K562 (cell line): ENCODE measurements at regions not wholly inside any gene's neighbourhood (a gene's known extent, or its start where the extent isn't known, plus 50 kb on each side); places are given as distances from the start of the nearest gene placed in this dataset.

ENCODE experiments used
- ATAC-seq: fragments of 200-7000 bp; cut with Tn5 transposase; 3 replicates; pipeline ENCODE4 v1.9.1; 2020; ENCODE audit warnings: moderate library complexity
- BruUV-seq: library from RNA; stranded (reverse); fragments of 400-500 nt; replicated peaks from 2 replicates; lab custom pipeline; 2021; lab: Mats Ljungman, UMichigan
- CTCF ChIA-PET: fragments of 300-600 bp; formaldehyde crosslinking; extraction: SDS; loops from one replicate; lab custom pipeline; 2021; ENCODE audit warnings: low intra/inter-chr PET ratio; lab: Yijun Ruan, JAX
- POLR2A ChIA-PET: fragments of 300-600, 350-650 bp; sonication (Branson Sonifier 250); formaldehyde crosslinking; extraction: SDS; loops from one replicate; lab custom pipeline; 2021; ENCODE audit warnings: antibody characterized with exemption, inconsistent platforms; lab: Yijun Ruan, JAX
- DNase-seq, 4 experiments: peaks; one replicate each; pipeline versions ENCODE4 v3.0.0 to v3.0.0-alpha.2; 2011 to 2018; ENCODE audit warnings: low spot score in 3 of 4, mixed read lengths in 3 of 4; ENCODE audit errors: extremely low read depth in 1 of 4
- FAIRE-seq: peaks from 2 replicates; lab custom pipeline; 2011; peaks lifted over from hg19 to GRCh38; lab: Jason Lieb, UNC
- H2AFZ ChIP-seq: 2 replicates; pipeline ENCODE4 v1.6.0; 2011; ENCODE audit warnings: low read depth, low read length, control low read depth, inconsistent platforms
- H3K27ac ChIP-seq: fragments of 200-600 bp; 3 replicates; pipeline ENCODE4 v1.8.0; 2011; ENCODE audit warnings: low read depth, mild to moderate bottlenecking, control low read depth, inconsistent platforms, low read length, moderate library complexity, mixed read lengths; ENCODE audit errors: extremely low read depth
- H3K27me3 ChIP-seq, 2 experiments: fragments of 300-600 bp in 1 of 2; 2 replicates in 1 of 2; 3 replicates in 1 of 2; pipeline versions ENCODE4 v1.6.0 to v1.8.0; 2011; ENCODE audit warnings: inconsistent platforms in 2 of 2, low read length in 2 of 2, mild to moderate bottlenecking in 1 of 2, mixed read lengths in 1 of 2, moderate library complexity in 1 of 2; ENCODE audit not compliant: control insufficient read depth in 2 of 2, insufficient read depth in 2 of 2
- H3K36me3 ChIP-seq: fragments of 300-600 bp; 3 replicates; pipeline ENCODE4 v1.8.0; 2011; ENCODE audit warnings: mild to moderate bottlenecking, low read length, inconsistent platforms; ENCODE audit not compliant: control insufficient read depth, insufficient read depth
- H3K4me1 ChIP-seq, 2 experiments: fragments of 200-600 bp in 1 of 2; replicated peaks in 1 of 2; 2 replicates in 1 of 2; 3 replicates in 1 of 2; pipeline versions ENCODE4 v1.5.1 to v1.8.0; 2011; ENCODE audit warnings: inconsistent platforms in 2 of 2, low read length in 2 of 2, mild to moderate bottlenecking in 1 of 2, mixed read lengths in 1 of 2, moderate library complexity in 1 of 2; ENCODE audit not compliant: control insufficient read depth in 2 of 2, insufficient read depth in 2 of 2
- H3K4me2 ChIP-seq: 2 replicates; pipeline ENCODE4 v1.6.1; 2011; ENCODE audit warnings: low read length, control low read depth, inconsistent platforms, mixed read lengths; ENCODE audit not compliant: insufficient read depth
- H3K4me3 ChIP-seq: fragments of 200-600 bp; sonication (generic), shearing (Covaris generic); 2 replicates; pipeline ENCODE4 v1.5.1; 2016; ENCODE audit warnings: control low read depth, inconsistent platforms
- H3K79me2 ChIP-seq: fragments of 200-600 bp; 3 replicates; pipeline ENCODE4 v1.8.0; 2011; ENCODE audit warnings: low read length, inconsistent platforms; ENCODE audit not compliant: control insufficient read depth, insufficient read depth
- H3K9ac ChIP-seq, 2 experiments: 2 replicates each; pipeline versions ENCODE4 v1.6.0 to v1.6.1; 2011; ENCODE audit warnings: low read depth in 2 of 2, low read length in 2 of 2, control low read depth in 1 of 2, inconsistent platforms in 1 of 2, mild to moderate bottlenecking in 1 of 2, mixed read lengths in 1 of 2; ENCODE audit not compliant: insufficient read depth in 1 of 2
- H3K9me1 ChIP-seq: one replicate; pipeline ENCODE4 v1.6.0; 2011; ENCODE audit warnings: inconsistent platforms, mild to moderate bottlenecking, low read length, moderate library complexity; ENCODE audit not compliant: control insufficient read depth, insufficient read depth
- H3K9me3 ChIP-seq: replicated peaks from 2 replicates; pipeline ENCODE4 v1.5.1; 2011; ENCODE audit warnings: low read depth, low read length, inconsistent platforms; ENCODE audit not compliant: control insufficient read depth, insufficient read depth
- H4K20me1 ChIP-seq: replicated peaks from 2 replicates; pipeline ENCODE4 v1.6.1; 2011; ENCODE audit warnings: low read length, inconsistent platforms, mixed read lengths; ENCODE audit not compliant: control insufficient read depth, insufficient read depth
- ARID2 ChIP-seq: fragments of 450-650 bp; IDR thresholded peaks from 2 replicates; pipeline ENCODE4 v1.6.1; 2017; ENCODE audit warnings: antibody characterized with exemption, mild to moderate bottlenecking
- BHLHE40 ChIP-seq: IDR thresholded peaks from 2 replicates; pipeline ENCODE4 v1.6.1; 2011; ENCODE audit warnings: low read length, improper control_type of control experiment
- BMI1 ChIP-seq: fragments of 150-350 bp; IDR thresholded peaks from 2 replicates; pipeline ENCODE4 v1.6.1; 2014; ENCODE audit warnings: low read length
- E4F1 ChIP-seq: fragments of 250-450 bp; sonication (Bioruptor Pico); IDR thresholded peaks from 2 replicates; pipeline ENCODE4 v1.5.0; 2021; ENCODE audit warnings: mild to moderate bottlenecking, borderline replicate concordance
- GATAD2A ChIP-seq: fragments of 450-650 bp; IDR thresholded peaks from 2 replicates; pipeline ENCODE4 v1.6.1; 2017
- MEF2A ChIP-seq: IDR thresholded peaks from 2 replicates; pipeline ENCODE4 v1.6.1; 2011; ENCODE audit warnings: low read depth, mild to moderate bottlenecking, low read length, moderate library complexity; ENCODE audit not compliant: control insufficient read depth
- MIER1 ChIP-seq: fragments of 450-650 bp; IDR thresholded peaks from 2 replicates; pipeline ENCODE4 v1.6.1; 2016; ENCODE audit warnings: antibody characterized with exemption, mild to moderate bottlenecking, low read depth
- MLX ChIP-seq, 2 experiments: fragments of 450-650 bp in 1 of 2; sonication (generic) in 1 of 2; formaldehyde crosslinking; conservative IDR thresholded peaks; 2 replicates each; pipeline versions ENCODE4 v1.4.0 to v1.8.1; 2020 to 2022; ENCODE audit warnings: mild to moderate bottlenecking in 1 of 2, missing genetic modification reagents in 1 of 2
- NEUROD1 ChIP-seq: fragments of 150-350 bp; IDR thresholded peaks from 2 replicates; pipeline ENCODE4 v1.6.1; 2014; ENCODE audit warnings: borderline replicate concordance, low read length, low read depth; ENCODE audit not compliant: partially characterized antibody
- ZNF311 ChIP-seq: fragments of 250-450 bp; sonication (Bioruptor Pico); IDR thresholded peaks from 2 replicates; pipeline ENCODE4 v1.4.0; 2020; ENCODE audit warnings: mild to moderate bottlenecking, moderate library complexity
- ZNF354B ChIP-seq: fragments of 250-450 bp; sonication (Bioruptor Pico); IDR thresholded peaks from 2 replicates; pipeline ENCODE4 v1.4.0; 2020
- WGBS: fragments of 100-300 bp; shearing (Covaris generic); methylation state at CpG from one replicate; pipeline ENCODE4 v1.1.6; 2016; ENCODE audit warnings: low coverage, mixed read lengths; ENCODE audit not compliant: insufficient coverage; ENCODE audit errors: missing lambda C conversion rate; 5-methylcytosine and 5-hydroxymethylcytosine counted together
- in situ Hi-C: fragments of 300-500 bp; cut with MboI; formaldehyde crosslinking; loops from 4 replicates; pipeline ENCODE4 v1.15.0; 2018; ENCODE audit warnings: inconsistent platforms, mixed read lengths
- intact Hi-C: fragments of 100-400 bp; cut with micrococcal nuclease; formaldehyde crosslinking; loops from 2 replicates; pipeline ENCODE4 v1.14.2; 2022
- TF ChIP-seq, protein P1 (sequence below): sonication (generic); formaldehyde crosslinking; IDR thresholded peaks from 2 replicates; pipeline ENCODE4 v1.5.0; 2020; ENCODE audit warnings: missing genetic modification reagents
- TF ChIP-seq, protein P2 (sequence below): IDR thresholded peaks from 2 replicates; pipeline ENCODE4 v1.6.1; 2011; ENCODE audit warnings: borderline replicate concordance, low read depth, mild to moderate bottlenecking, moderate library complexity, low read length; ENCODE audit not compliant: insufficient read depth, poor library complexity, severe bottlenecking

- TF ChIP-seq ZNF354B (CRISPR knock-in tag) (no peak), E4F1 (CRISPR knock-in tag) (no peak), BMI1 (no peak), MEF2A (no peak), NEUROD1 (no peak), GATAD2A (no peak), ZNF311 (CRISPR knock-in tag) (no peak), ARID2 (no peak), MIER1 (no peak), MLX (CRISPR knock-in tag; conservative IDR thresholded peaks at IDR 0.05) (no peak), BHLHE40 (no peak)
- TF ChIP-seq, protein P1, sequence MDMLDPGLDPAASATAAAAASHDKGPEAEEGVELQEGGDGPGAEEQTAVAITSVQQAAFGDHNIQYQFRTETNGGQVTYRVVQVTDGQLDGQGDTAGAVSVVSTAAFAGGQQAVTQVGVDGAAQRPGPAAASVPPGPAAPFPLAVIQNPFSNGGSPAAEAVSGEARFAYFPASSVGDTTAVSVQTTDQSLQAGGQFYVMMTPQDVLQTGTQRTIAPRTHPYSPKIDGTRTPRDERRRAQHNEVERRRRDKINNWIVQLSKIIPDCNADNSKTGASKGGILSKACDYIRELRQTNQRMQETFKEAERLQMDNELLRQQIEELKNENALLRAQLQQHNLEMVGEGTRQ (CRISPR knock-in tag) = no peak
- TF ChIP-seq, protein P2, sequence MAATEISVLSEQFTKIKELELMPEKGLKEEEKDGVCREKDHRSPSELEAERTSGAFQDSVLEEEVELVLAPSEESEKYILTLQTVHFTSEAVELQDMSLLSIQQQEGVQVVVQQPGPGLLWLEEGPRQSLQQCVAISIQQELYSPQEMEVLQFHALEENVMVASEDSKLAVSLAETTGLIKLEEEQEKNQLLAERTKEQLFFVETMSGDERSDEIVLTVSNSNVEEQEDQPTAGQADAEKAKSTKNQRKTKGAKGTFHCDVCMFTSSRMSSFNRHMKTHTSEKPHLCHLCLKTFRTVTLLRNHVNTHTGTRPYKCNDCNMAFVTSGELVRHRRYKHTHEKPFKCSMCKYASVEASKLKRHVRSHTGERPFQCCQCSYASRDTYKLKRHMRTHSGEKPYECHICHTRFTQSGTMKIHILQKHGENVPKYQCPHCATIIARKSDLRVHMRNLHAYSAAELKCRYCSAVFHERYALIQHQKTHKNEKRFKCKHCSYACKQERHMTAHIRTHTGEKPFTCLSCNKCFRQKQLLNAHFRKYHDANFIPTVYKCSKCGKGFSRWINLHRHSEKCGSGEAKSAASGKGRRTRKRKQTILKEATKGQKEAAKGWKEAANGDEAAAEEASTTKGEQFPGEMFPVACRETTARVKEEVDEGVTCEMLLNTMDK = no peak
- TF ChIP-seq, all 486 proteins: peak for 0
- no peaks in the 10 kb centered on the region for H4K20me1 ChIP-seq
- no peak for DNase-seq
- H3K27me3 ChIP-seq = no peaks in the 10 kb centered on the region
- ChIA-PET POLR2A (no interaction called here), CTCF (interaction anchor here (0.6 kb wide), 1 partner anchor 108 kb away, joined by 3 read pairs; no protein-coding TSS in a partner anchor)
- no peak overlapping the region for H2AFZ ChIP-seq
- no peaks in the 10 kb centered on the region for H3K36me3 ChIP-seq
- H3K9ac ChIP-seq = no peak overlapping the region
- H3K27ac ChIP-seq = no peak overlapping the region
- no peak for ATAC-seq
- no peak overlapping the region for H3K4me3 ChIP-seq
- no peak overlapping the region for H3K4me2 ChIP-seq
- FAIRE-seq = no peak
- in situ Hi-C loops (no loop called here), intact Hi-C loops (no loop called here)
- no peaks in the 10 kb centered on the region for H3K4me1 ChIP-seq
- no peaks in the 10 kb centered on the region for H3K9me3 ChIP-seq
- H3K79me2 ChIP-seq = no peaks in the 10 kb centered on the region
- no peaks in the 10 kb centered on the region for H3K9me1 ChIP-seq
- WGBS = 0% methylated on average over 2 of the region's 2 CpGs
- BruUV-seq = no TSS peak
These were observed 1291.9 kb upstream of the TENM3 start for GRCh38 chr4:180951312-180951711.
